UCSD-AML1 (cell line): ENCODE measurements at regions not wholly inside any gene's neighbourhood (a gene's known extent, or its start where the extent isn't known, plus 50 kb on each side); places are given as distances from the start of the nearest gene placed in this dataset.
"Not testable (repeated sequence)": the region's sequence is repeated elsewhere in the genome, so short reads cannot be mapped to it uniquely, and the experiment has no call there.

Source experiments
- DNase-seq: peaks from one replicate; lab custom pipeline; 2025; ENCODE audit not compliant: unreplicated experiment; lab: John Stamatoyannopoulos, UW

GRCh38 chrX:124234348-124234747, 98.1 kb upstream of the TEX13D start:
- DNase-seq: no peak

DNA sequence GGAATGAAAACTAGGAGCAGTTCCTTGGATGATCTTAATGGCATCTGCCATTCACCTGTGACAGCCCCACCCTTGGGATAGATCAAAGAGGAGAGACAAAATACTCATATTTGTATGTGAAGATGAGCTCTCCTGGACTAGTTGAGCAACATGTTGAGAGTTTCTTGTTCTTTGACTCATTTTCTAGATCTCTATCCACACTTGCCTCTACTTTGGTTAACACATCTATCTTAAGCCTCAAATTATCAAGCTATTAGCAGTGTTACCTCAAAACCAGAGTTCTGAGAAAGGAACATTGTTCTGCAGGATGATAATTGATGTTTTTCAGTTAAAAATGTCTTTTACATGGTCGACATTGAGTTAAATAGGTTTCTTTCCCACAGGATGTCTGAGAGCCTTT, 94.2 kb upstream of the TEX13D start:
- no peak for DNase-seq

GRCh38 chrX:124239324-124239723, 93.1 kb upstream of the TEX13D start:
- DNase-seq: no peak

DNA sequence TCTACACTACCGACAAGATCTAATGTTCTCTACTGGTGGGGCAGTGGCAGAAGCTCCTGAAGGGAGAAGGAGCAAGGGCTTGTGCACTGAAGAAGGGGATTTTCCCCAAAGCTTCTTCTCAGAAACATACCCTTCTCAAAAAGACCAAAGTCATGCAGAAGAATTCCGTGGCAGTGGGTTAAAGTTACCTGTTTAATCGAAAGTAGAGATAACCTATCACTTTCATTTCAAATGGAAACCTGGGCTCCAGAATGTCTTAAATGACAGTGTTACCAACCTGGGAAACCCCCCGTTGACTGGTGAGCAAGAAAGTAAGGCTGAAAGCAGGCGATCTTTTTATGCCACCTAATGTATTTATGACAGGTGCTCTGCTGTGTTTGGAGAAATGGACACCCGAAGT, 92.5 kb upstream of the TEX13D start:
- no peak for DNase-seq

GRCh38 chrX:124240422-124240821, 92.0 kb upstream of the TEX13D start:
- DNase-seq: no peak

DNA sequence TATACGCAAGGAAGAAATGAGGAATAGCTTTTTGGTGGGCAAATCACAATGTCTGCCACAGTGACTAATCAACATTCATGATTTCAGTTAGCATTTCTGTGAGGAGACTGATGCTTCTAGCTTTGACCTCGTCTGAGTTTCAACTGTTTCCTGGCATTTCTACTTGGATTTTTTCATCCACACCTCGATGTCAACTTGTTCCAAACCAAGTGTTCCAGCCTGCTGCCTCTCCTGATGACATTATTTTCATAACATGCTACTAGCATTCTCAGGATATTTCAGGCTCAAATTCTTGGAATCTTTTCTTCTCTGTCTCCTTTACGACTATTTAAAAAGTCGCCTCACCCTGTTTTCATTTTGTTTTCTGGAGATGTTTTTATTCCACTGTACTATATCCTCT, 90.3 kb upstream of the TEX13D start:
- DNase-seq: no peak

- no peak for DNase-seq
These were observed 83.1 kb upstream of the TEX13D start for GRCh38 chrX:124249345-124249744.

GRCh38 chrX:124250835-124251437, 81.5 kb upstream of the TEX13D start:
- no peak for DNase-seq

DNA sequence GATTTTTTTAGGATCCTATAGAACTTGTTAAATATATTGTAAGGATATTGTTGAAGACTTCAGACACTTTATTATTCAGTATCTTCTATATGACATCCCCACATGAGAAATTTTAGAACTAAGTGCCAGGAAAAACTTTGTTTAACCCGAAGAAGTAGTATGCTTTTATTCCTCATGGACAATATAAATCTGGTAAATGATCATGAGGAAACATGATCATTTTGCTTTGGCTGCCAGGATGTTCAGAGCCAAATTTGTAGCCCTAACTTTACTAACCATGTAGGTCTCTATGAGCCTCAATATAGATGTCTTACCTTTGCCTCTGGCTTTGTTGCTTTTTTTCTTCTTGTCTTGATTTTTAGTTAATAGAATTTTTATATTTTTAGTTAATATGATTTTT, 77.8 kb upstream of the TEX13D start:
- DNase-seq: no peak

- DNase-seq: no peak
These were observed 76.2 kb upstream of the TEX13D start for GRCh38 chrX:124256216-124256615.

GRCh38 chrX:124256629-124257380, 75.7 kb upstream of the TEX13D start:
- DNase-seq: no peak

DNA sequence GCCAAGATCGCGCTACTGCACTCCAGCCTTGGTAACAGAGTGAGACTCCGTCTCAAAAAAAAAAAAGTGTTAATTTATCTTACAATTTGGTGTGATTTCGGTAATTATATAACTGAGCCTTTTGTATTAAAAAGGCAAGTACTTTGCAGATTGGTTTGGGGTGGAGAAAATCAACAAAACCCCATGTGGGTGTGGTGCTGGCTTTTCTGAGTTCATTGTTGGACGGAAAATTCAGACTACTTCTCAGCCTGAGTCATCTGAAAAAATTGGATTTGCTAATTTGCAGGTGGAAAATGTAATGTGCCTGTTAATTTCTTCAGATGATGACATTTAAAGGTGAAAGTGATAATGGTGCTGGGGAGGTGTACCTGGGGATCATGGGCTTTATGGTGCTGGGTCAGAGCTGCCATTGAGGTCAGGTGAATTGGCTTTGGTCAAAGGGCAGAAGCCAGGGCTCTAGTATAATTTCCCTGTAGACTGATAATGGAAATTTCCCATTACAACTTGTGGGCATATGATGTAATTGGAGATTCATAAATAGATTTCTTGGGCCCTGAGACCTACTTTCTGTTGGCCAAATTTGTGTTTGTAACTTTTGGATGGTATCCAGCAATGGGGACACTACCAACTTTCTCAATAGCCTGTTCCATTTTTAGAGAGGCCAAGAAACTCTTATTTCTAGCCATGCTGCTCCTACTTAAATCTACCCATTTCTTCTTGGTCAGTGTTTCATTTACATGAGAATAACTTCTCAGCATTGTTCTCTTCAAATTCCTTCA, 74.3 kb upstream of the TEX13D start:
- DNase-seq: no peak

GRCh38 chrX:124260845-124261244, 71.6 kb upstream of the TEX13D start:
- DNase-seq: no peak

DNA sequence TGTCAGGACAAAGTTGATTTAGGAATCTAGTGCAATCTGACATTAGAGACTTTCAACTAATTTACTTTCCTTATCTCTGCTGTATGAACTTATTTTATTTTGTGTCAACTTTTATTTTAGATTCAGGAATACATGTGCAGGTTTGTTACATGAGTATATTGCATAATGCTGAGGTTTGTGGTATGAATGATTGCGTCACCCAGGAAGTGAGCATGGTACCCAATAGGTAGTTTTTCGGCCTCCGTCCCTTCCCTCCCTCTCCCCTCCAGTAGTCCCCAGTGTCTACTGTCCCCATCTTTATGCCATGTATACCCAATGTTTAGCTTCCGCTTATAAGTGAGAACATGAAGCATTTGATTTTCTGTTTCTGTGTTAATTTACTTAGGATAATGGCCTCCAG, 68.7 kb upstream of the TEX13D start:
- no peak for DNase-seq

GRCh38 chrX:124268099-124268498, 64.4 kb upstream of the TEX13D start:
- DNase-seq: no peak

DNA sequence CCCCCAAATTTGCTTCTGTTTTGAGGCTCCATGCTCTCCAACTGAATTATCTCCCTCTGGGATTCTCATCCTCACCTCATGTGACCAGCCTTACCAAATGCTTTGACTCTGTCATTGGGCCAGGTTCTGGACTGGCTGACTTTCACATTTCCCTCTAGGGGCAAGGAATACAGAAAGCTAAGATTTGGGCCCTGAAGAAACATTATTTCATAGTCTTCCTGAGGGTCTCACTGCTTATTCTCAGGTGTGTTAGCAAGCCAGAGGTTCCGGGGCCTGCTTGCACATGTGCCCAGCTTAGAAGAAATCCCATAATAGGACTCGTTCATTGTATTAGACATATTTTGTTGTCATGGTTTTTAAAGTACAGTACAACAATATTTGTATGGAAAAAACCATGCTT, 62.6 kb upstream of the TEX13D start:
- DNase-seq: no peak

GRCh38 chrX:124271599-124271998, 60.9 kb upstream of the TEX13D start:
- DNase-seq: not testable (repeated sequence)

- no peak for DNase-seq
These were observed 60.0 kb upstream of the TEX13D start for GRCh38 chrX:124272370-124272982.

DNA sequence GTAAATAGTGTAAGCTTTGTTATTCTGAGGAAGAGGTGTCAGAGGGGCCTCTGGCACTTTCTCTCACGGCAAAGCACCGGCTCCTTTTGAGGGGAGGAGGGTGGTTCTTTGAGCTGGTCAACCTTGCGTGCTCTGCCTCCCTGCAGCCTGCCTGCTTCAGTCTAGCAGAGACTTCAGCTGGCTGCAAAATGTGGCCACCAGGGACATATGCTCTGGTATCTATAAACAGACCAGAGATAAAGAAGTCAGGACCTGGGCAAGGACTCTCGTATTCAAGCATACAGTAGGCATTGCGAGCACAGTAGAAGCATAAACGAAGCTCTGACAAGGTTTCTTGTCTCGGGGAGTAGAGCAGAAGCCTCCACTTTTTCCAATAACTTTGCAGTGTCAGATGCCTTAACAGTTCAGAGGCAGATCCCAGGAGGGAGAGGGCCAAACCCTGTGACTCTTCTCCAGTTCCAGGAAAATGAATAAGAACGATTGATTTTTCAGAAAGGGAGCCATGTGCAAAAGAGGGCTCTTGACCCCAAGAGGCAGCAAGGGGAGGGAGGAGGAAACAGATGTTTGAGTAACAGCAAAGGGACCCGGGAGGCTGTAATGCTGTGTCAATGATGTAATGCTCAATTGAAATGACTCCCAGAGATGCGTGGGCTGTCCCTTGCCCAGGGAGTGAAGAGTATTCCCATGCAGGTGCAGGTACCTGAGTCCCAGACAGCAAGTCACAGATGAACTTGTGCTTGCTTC, 57.9 kb upstream of the TEX13D start:
- DNase-seq: no peak

DNA sequence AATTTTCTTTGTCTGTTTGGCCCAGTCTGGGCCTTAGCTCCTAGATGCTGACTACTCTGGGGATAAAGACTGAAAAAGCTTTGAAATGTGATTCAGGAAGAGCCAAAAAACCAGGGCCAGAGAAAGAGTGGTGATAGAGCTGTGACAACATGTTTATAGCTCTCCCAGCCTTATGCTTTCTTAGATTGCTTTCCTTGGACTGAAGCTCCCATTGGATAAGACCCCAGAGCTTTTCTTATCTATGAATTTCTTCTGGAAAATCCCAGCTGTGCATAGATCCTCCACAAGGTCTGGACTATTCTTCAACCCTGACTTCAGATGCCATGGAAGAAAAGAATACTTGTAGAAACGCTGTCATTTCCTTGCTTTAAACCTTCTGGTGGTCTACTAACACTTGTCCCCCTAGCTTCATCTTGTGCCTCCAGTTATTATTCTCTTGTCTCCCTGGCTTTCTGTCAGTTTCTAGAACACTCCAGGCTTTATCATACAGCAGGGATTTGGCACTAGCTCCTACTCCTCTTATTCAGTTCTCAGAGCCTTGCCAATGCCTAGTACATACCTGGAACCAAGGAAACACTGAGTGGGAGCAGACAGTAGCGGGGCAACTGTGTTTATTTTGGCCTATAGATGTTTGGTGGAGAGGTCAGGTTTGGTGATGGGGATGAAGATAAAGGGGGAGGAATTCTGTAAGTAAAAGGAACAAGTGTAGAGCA, 57.1 kb upstream of the TEX13D start:
- DNase-seq: no peak
